Esophagus squamous epithelium (tissue), 5 donors: ENCODE measurements at regions not wholly inside any gene's neighbourhood (a gene's known extent, or its start where the extent isn't known, plus 50 kb on each side); places are given as distances from the start of the nearest gene placed in this dataset.

Experiments used
- DNase-seq: peaks from one replicate; lab custom pipeline; 2025; lab: John Stamatoyannopoulos, UW
- H3K27ac ChIP-seq, 4 donors: fragments of 200-600 bp; sonication (generic); one replicate each; pipeline ENCODE4 v1.5.1; 2016 to 2019; ENCODE audit warnings: mild to moderate bottlenecking in 1 of 4
- H3K27me3 ChIP-seq, 4 donors: fragments of 200-600 bp; sonication (generic); 1 replicate in 3 of 4; 2 replicates in 1 of 4; pipeline versions ENCODE4 v1.5.1 to v1.6.0; 2017 to 2021; ENCODE audit warnings: antibody characterized with exemption in 1 of 4
- H3K36me3 ChIP-seq, 3 donors: fragments of 200-600 bp; sonication (generic); one replicate each; pipeline ENCODE4 v1.5.1; 2016 to 2019
- H3K4me1 ChIP-seq, 3 donors: fragments of 200-600 bp; sonication (generic); one replicate each; pipeline ENCODE4 v1.5.1; 2017 to 2019
- H3K4me3 ChIP-seq, 4 donors: fragments of 200-600 bp; sonication (generic); 1 replicate in 3 of 4; 2 replicates in 1 of 4; pipeline ENCODE4 v1.5.1; 2016 to 2019; ENCODE audit warnings: mild to moderate bottlenecking in 2 of 4, moderate library complexity in 1 of 4
- H3K9me3 ChIP-seq, 3 donors: fragments of 200-600 bp; sonication (generic); one replicate each; pipeline ENCODE4 v1.5.1; 2016 to 2019
- CTCF ChIP-seq, 6 experiments: fragments of 450-650 bp in 4 of 6; fragments of 200-600 bp in 2 of 6; sonication (generic) in 2 of 6; IDR thresholded peaks; one replicate each; pipeline ENCODE4 v1.5.1; 2016 to 2019; ENCODE audit warnings: antibody characterized with exemption in 6 of 6, mild to moderate bottlenecking in 4 of 6, moderate library complexity in 4 of 6
- POLR2A ChIP-seq, 4 donors: fragments of 450-650 bp; IDR thresholded peaks; one replicate each; pipeline ENCODE4 v1.6.1; 2017; ENCODE audit warnings: antibody characterized with exemption in 4 of 4, mild to moderate bottlenecking in 4 of 4, moderate library complexity in 3 of 4
- whole genome bisulfite sequencing, 2 donors: methylation state at CpG; one replicate each; pipeline ENCODE4 v1.1.5; 2018; 5-methylcytosine and 5-hydroxymethylcytosine counted together
- intact Hi-C: fragments of 100-400 bp; cut with DNase I; formaldehyde crosslinking; loops from one replicate; pipeline ENCODE4 v1.15.0; 2022
- donor health status: DM: yes; HTN: yes; CAD: no.

DNA sequence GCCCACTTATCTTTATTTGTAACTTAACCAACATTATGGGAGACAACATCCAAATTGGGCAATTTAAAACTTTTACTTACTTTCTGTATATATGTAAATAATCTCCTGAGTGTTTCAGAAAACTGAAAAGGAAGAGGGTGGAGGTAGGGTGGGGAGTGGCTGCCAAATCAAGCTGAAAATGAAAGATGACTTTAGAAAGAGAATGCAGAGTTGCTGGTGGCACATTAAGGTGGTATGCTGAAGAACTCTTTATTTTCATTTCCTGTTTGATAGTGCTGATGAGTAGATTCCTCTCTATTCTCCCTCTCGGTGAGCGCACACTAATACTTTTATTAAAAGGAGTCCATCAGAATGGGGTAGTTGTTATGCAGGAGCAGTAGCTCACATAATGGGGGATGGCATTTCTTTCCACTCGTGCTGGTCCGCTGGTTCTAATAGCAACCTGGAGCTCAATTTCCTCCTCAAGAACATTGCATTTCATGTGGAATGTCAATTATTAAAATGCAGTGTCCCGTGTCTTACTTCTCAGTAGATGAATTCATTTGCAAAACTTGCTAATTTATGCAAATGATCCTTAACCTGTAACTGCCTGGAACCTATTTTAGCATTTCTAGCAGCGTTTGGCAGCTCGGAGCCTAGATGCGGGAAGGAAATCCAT, 466.9 kb upstream of the HNRNPA3 start:
- H3K27ac ChIP-seq, result no peak overlapping the region
- no peak for TF ChIP-seq POLR2A (IDR thresholded peaks at IDR 0.05)
- TF ChIP-seq CTCF (IDR thresholded peaks at IDR 0.05), result no peak
- no peak overlapping the region for H3K4me3 ChIP-seq
- no peaks in the 10 kb centered on the region for H3K36me3 ChIP-seq
- no peak for DNase-seq
- H3K27me3 ChIP-seq, result no peaks in the 10 kb centered on the region
- no peaks in the 10 kb centered on the region for H3K9me3 ChIP-seq
- 80 to 81% methylated on average over 8 of the region's 8 CpGs for WGBS, 2 donors
- H3K4me1 ChIP-seq, result peaks cover 0 to 11% (median 0%) of the 10 kb centered on the region in 3 donors
- intact Hi-C loops, result no loop called here

GRCh38 chr2:176746411-176746810, 466.2 kb upstream of the HNRNPA3 start:
- no peak for TF ChIP-seq POLR2A (IDR thresholded peaks at IDR 0.05)
- TF ChIP-seq CTCF (IDR thresholded peaks at IDR 0.05), result no peak
- WGBS, 2 donors, result 86 to 87% methylated on average over 7 of the region's 7 CpGs
- no peak overlapping the region for H3K4me3 ChIP-seq
- no peaks in the 10 kb centered on the region for H3K27me3 ChIP-seq
- intact Hi-C loops, result no loop called here
- H3K4me1 ChIP-seq, result peaks cover 0 to 11% (median 0%) of the 10 kb centered on the region in 3 donors
- DNase-seq, result no peak
- no peaks in the 10 kb centered on the region for H3K36me3 ChIP-seq
- no peak overlapping the region for H3K27ac ChIP-seq
- H3K9me3 ChIP-seq, result no peaks in the 10 kb centered on the region

DNA sequence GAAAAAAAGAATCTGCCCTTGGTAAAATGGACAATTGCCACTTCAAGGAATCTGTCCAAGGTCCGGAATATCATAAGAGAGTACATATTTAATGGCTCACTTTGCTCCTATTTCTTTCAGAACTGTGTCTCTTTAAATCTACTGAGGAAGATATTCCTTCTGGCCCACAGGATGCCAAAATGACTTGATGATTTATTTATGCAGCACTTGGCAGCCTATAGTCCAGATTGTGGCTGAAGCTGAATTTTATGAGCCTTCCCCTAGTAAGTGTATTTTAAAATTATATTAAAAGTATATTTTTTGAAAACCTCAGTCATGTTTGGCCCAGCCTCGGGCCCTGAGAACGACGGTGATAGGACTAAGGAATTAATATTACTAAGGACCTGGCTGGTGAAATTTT, 465.1 kb upstream of the HNRNPA3 start:
- DNase-seq, result no peak
- no peak overlapping the region for H3K4me3 ChIP-seq
- WGBS, 2 donors, result 65 to 67% methylated on average over 4 of the region's 4 CpGs
- no peaks in the 10 kb centered on the region for H3K9me3 ChIP-seq
- no peaks in the 10 kb centered on the region for H3K27me3 ChIP-seq
- no peak overlapping the region for H3K27ac ChIP-seq
- TF ChIP-seq POLR2A (IDR thresholded peaks at IDR 0.05) (no peak), CTCF (IDR thresholded peaks at IDR 0.05) (no peak)
- peaks cover 0 to 11% (median 0%) of the 10 kb centered on the region in 3 donors for H3K4me1 ChIP-seq
- intact Hi-C loops, result no loop called here
- no peaks in the 10 kb centered on the region for H3K36me3 ChIP-seq

DNA sequence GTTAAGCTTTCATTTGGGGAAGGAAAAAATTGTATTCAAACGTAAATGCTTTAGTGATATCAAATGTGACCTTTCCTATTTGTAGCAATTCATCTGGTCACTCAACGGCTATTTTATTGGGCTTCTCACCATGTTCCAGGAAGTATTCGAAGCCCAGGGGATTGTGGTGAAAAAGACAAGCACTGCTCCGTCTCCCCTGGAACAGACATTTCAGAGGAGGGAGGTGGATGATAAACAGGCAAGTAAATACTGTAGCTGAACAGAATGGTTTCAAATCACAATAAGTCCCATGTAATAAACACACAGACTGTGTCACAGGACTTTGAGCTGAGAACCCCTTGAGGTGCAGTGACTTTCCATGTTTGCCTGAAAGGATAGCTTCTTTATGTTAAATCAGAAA, 464.7 kb upstream of the HNRNPA3 start:
- no peaks in the 10 kb centered on the region for H3K9me3 ChIP-seq
- H3K27ac ChIP-seq, result no peak overlapping the region
- peaks cover 0 to 11% (median 0%) of the 10 kb centered on the region in 3 donors for H3K4me1 ChIP-seq
- TF ChIP-seq POLR2A (IDR thresholded peaks at IDR 0.05) (no peak), CTCF (IDR thresholded peaks at IDR 0.05) (no peak)
- H3K4me3 ChIP-seq, result no peak overlapping the region
- H3K36me3 ChIP-seq, result no peaks in the 10 kb centered on the region
- WGBS, 2 donors, result 49 to 73% methylated on average over 3 to 4 of the region's 4 CpGs
- no peaks in the 10 kb centered on the region for H3K27me3 ChIP-seq
- intact Hi-C loops, result no loop called here
- no peak for DNase-seq

DNA sequence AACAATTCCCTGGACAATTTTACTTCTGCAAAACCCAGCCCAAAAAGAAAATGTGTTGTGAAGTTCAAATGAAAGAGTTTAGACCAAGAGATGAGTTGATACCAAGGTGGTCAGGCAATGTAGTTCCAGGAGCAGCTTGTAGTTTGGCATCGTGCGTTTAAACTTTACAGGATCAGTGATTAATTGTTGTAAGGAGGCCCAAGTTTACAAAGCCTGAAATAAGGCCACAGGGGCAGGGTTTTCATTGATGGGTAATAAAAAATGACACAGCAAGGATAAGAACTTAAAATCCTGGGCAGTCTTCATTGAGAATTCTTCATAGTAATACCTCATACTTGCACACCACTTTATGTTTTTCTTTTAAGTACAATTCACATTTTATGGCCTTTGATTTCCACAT, 463.9 kb upstream of the HNRNPA3 start:
- Histone ChIP-seq H3K4me3 (no peak overlapping the region), H3K27ac (no peak overlapping the region), H3K27me3 (no peaks in the 10 kb centered on the region), H3K36me3 (no peaks in the 10 kb centered on the region), H3K9me3 (no peaks in the 10 kb centered on the region), H3K4me1 (peaks cover 0 to 10% (median 0%) of the 10 kb centered on the region in 3 donors)
- TF ChIP-seq CTCF (IDR thresholded peaks at IDR 0.05), result no peak
- no peak for TF ChIP-seq POLR2A (IDR thresholded peaks at IDR 0.05)
- no peak for DNase-seq
- 43 to 53% methylated on average over 2 of the region's 2 CpGs for WGBS, 2 donors
- intact Hi-C loops, result no loop called here
